ENCODE measurements at regions not wholly inside any gene's neighbourhood (a gene's known extent, or its start where the extent isn't known, plus 50 kb on each side); places are given as distances from the start of the nearest gene placed in this dataset.
A peak's percentile ranks its signal among the peaks of the same experiment; 100 is the strongest.

- 0 out of 2 replicates have a peak, but pooled peaks have one; percentile 26 for TF ChIP-seq IKZF3 (tag by site-specific recombination; IDR thresholded peaks at IDR 0.05)
- TF ChIP-seq RBAK (tag by site-specific recombination; IDR thresholded peaks at IDR 0.05): no peak
- TF ChIP-seq, protein P1, sequence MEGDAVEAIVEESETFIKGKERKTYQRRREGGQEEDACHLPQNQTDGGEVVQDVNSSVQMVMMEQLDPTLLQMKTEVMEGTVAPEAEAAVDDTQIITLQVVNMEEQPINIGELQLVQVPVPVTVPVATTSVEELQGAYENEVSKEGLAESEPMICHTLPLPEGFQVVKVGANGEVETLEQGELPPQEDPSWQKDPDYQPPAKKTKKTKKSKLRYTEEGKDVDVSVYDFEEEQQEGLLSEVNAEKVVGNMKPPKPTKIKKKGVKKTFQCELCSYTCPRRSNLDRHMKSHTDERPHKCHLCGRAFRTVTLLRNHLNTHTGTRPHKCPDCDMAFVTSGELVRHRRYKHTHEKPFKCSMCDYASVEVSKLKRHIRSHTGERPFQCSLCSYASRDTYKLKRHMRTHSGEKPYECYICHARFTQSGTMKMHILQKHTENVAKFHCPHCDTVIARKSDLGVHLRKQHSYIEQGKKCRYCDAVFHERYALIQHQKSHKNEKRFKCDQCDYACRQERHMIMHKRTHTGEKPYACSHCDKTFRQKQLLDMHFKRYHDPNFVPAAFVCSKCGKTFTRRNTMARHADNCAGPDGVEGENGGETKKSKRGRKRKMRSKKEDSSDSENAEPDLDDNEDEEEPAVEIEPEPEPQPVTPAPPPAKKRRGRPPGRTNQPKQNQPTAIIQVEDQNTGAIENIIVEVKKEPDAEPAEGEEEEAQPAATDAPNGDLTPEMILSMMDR (tag by site-specific recombination; IDR thresholded peaks at IDR 0.05): peak; percentile 77
Observed at GRCh38 chr5:38666668-38667498, 110.4 kb upstream of the LIFR start (continued).

DNA sequence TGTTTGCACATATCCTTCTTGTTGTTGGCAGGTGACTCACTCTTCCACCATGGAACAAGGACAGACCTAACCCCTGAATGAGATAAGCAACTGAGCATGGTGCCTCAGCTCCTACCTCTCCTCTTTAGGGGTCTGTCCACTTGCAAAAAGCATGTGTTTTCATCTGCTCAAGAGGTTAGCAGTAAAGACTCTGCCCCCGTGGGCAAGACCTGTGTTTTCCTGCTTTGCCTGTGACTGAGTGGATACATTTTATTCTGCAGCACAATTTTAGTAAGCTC lies 111.0 kb upstream of the LIFR start:
- Histone ChIP-seq H3K4me1 (ENCODE audit: control insufficient read depth, insufficient read depth, low read length) (peaks cover 9% of the 10 kb centered on the region), H3K9me3 (ENCODE audit: control insufficient read depth, insufficient read depth, low read depth, low read length) (no peaks in the 10 kb centered on the region), H3K36me3 (ENCODE audit: control insufficient read depth in 2 of 2, insufficient read depth in 1 of 2, low read length in 2 of 2) (no peaks in the 10 kb centered on the region), H3K27ac (ENCODE audit: extremely low read depth, low read depth, low read length) (no peak overlapping the region), H3K4me3 (ENCODE audit: low read depth, low read length) (no peak overlapping the region)
- CTCF ChIA-PET: interaction anchor here (0.5 to 7.3 kb wide), 14 partner anchors 9 to 459 kb away, joined by 3 to 70 read pairs (median 4); no protein-coding TSS in a partner anchor
- TF ChIP-seq BCL11A (tag by site-specific recombination; IDR thresholded peaks at IDR 0.05; ENCODE audit: low read depth) (no peak), ZNF561 (tag by site-specific recombination; IDR thresholded peaks at IDR 0.05; ENCODE audit: borderline replicate concordance) (no peak), GLI2 (tag by site-specific recombination; IDR thresholded peaks at IDR 0.05; ENCODE audit: borderline replicate concordance, low read depth) (no peak), GLIS2 (tag by site-specific recombination; IDR thresholded peaks at IDR 0.05) (no peak), ZNF747 (tag by site-specific recombination; IDR thresholded peaks at IDR 0.05) (no peak), YY1 (tag by site-specific recombination; IDR thresholded peaks at IDR 0.05) (no peak), ZNF623 (tag by site-specific recombination; IDR thresholded peaks at IDR 0.05) (no peak), ZNF501 (tag by site-specific recombination; IDR thresholded peaks at IDR 0.05) (no peak), ZSCAN16 (tag by site-specific recombination; IDR thresholded peaks at IDR 0.05) (no peak), IKZF3 (tag by site-specific recombination; IDR thresholded peaks at IDR 0.05) (no peak), GLI4 (tag by site-specific recombination; IDR thresholded peaks at IDR 0.05) (no peak)
- TF ChIP-seq, protein P2, sequence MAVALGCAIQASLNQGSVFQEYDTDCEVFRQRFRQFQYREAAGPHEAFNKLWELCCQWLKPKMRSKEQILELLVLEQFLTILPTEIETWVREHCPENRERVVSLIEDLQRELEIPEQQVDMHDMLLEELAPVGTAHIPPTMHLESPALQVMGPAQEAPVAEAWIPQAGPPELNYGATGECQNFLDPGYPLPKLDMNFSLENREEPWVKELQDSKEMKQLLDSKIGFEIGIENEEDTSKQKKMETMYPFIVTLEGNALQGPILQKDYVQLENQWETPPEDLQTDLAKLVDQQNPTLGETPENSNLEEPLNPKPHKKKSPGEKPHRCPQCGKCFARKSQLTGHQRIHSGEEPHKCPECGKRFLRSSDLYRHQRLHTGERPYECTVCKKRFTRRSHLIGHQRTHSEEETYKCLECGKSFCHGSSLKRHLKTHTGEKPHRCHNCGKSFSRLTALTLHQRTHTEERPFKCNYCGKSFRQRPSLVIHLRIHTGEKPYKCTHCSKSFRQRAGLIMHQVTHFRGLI (tag by site-specific recombination; IDR thresholded peaks at IDR 0.05): no peak
- TF ChIP-seq, protein P3, sequence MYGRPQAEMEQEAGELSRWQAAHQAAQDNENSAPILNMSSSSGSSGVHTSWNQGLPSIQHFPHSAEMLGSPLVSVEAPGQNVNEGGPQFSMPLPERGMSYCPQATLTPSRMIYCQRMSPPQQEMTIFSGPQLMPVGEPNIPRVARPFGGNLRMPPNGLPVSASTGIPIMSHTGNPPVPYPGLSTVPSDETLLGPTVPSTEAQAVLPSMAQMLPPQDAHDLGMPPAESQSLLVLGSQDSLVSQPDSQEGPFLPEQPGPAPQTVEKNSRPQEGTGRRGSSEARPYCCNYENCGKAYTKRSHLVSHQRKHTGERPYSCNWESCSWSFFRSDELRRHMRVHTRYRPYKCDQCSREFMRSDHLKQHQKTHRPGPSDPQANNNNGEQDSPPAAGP (tag by site-specific recombination; IDR thresholded peaks at IDR 0.05): no peak
- TF ChIP-seq, protein P4, sequence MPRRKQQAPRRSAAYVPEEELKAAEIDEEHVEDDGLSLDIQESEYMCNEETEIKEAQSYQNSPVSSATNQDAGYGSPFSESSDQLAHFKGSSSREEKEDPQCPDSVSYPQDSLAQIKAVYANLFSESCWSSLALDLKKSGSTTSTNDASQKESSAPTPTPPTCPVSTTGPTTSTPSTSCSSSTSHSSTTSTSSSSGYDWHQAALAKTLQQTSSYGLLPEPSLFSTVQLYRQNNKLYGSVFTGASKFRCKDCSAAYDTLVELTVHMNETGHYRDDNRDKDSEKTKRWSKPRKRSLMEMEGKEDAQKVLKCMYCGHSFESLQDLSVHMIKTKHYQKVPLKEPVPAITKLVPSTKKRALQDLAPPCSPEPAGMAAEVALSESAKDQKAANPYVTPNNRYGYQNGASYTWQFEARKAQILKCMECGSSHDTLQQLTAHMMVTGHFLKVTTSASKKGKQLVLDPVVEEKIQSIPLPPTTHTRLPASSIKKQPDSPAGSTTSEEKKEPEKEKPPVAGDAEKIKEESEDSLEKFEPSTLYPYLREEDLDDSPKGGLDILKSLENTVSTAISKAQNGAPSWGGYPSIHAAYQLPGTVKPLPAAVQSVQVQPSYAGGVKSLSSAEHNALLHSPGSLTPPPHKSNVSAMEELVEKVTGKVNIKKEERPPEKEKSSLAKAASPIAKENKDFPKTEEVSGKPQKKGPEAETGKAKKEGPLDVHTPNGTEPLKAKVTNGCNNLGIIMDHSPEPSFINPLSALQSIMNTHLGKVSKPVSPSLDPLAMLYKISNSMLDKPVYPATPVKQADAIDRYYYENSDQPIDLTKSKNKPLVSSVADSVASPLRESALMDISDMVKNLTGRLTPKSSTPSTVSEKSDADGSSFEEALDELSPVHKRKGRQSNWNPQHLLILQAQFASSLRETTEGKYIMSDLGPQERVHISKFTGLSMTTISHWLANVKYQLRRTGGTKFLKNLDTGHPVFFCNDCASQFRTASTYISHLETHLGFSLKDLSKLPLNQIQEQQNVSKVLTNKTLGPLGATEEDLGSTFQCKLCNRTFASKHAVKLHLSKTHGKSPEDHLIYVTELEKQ (tag by site-specific recombination; IDR thresholded peaks at IDR 0.05; ENCODE audit: borderline replicate concordance): no peak
- TF ChIP-seq, protein P5, sequence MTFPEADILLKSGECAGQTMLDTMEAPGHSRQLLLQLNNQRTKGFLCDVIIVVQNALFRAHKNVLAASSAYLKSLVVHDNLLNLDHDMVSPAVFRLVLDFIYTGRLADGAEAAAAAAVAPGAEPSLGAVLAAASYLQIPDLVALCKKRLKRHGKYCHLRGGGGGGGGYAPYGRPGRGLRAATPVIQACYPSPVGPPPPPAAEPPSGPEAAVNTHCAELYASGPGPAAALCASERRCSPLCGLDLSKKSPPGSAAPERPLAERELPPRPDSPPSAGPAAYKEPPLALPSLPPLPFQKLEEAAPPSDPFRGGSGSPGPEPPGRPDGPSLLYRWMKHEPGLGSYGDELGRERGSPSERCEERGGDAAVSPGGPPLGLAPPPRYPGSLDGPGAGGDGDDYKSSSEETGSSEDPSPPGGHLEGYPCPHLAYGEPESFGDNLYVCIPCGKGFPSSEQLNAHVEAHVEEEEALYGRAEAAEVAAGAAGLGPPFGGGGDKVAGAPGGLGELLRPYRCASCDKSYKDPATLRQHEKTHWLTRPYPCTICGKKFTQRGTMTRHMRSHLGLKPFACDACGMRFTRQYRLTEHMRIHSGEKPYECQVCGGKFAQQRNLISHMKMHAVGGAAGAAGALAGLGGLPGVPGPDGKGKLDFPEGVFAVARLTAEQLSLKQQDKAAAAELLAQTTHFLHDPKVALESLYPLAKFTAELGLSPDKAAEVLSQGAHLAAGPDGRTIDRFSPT (tag by site-specific recombination; IDR thresholded peaks at IDR 0.05): no peak
- POLR2A ChIA-PET: no interaction called here
